Activated naive CD4-positive, alpha-beta T cell treated with anti-CD3 and anti-CD28 coated beads for 36 hours (primary cell): ENCODE measurements at regions not wholly inside any gene's neighbourhood (a gene's known extent, or its start where the extent isn't known, plus 50 kb on each side); places are given as distances from the start of the nearest gene placed in this dataset.

Source experiments
- CTCF ChIA-PET: fragments of 350-600 bp; sonication (Branson Sonifier 250); formaldehyde crosslinking; loops from one replicate; lab custom pipeline; 2021; ENCODE audit warnings: antibody characterized with exemption; lab: Charles Lee
- DNase-seq: peaks from one replicate; pipeline ENCODE4 v3.0.0-alpha.2; 2020
- H3K27ac Mint-ChIP-seq: one replicate; pipeline ENCODE4 v1.8.0; 2021; ENCODE audit warnings: mild to moderate bottlenecking, mixed read lengths
- H3K27me3 Mint-ChIP-seq: one replicate; pipeline ENCODE4 v1.8.0; 2021; ENCODE audit warnings: low read depth, mixed read lengths
- H3K36me3 Mint-ChIP-seq: one replicate; pipeline ENCODE4 v1.8.0; 2021; ENCODE audit warnings: low read depth, mixed read lengths
- H3K4me1 Mint-ChIP-seq: one replicate; pipeline ENCODE4 v1.8.0; 2021; ENCODE audit warnings: low read depth, mixed read lengths
- H3K4me3 Mint-ChIP-seq: one replicate; pipeline ENCODE4 v1.8.0; 2021; ENCODE audit warnings: mild to moderate bottlenecking, moderate library complexity, mixed read lengths
- H3K9me3 Mint-ChIP-seq: one replicate; pipeline ENCODE4 v1.8.0; 2021; ENCODE audit warnings: mixed read lengths
- intact Hi-C: fragments of 100-400 bp; cut with micrococcal nuclease; formaldehyde crosslinking; loops from one replicate; pipeline ENCODE4 v1.15.1; 2023

DNA sequence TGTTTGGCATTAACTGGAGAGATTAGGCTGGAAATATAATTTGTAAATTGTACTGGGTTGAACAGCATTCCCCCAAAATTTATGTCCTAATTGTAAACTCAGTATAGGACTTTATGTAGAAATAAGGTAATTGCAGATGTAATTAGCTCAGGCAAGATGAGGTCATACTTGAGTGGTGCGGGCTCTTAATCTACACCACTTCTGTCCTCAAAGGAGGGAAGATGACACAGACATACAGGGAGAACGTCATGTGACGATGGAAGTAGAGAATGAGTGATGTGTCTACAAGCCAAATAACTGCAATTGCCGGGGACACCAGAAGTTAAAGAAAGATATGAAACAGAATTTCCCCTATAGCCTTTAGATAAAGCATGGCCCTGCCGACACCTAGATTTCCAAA, 1501.1 kb upstream of the PIK3C3 start:
- intact Hi-C loops, result no loop called here
- no peaks in the 10 kb centered on the region for H3K36me3 Mint-ChIP-seq
- no peak overlapping the region for H3K27ac Mint-ChIP-seq
- DNase-seq, result no peak
- no peaks in the 10 kb centered on the region for H3K4me1 Mint-ChIP-seq
- peaks cover 8% of the 10 kb centered on the region for H3K9me3 Mint-ChIP-seq
- no peak overlapping the region for H3K4me3 Mint-ChIP-seq
- no peaks in the 10 kb centered on the region for H3K27me3 Mint-ChIP-seq
- CTCF ChIA-PET, result no interaction called here

DNA sequence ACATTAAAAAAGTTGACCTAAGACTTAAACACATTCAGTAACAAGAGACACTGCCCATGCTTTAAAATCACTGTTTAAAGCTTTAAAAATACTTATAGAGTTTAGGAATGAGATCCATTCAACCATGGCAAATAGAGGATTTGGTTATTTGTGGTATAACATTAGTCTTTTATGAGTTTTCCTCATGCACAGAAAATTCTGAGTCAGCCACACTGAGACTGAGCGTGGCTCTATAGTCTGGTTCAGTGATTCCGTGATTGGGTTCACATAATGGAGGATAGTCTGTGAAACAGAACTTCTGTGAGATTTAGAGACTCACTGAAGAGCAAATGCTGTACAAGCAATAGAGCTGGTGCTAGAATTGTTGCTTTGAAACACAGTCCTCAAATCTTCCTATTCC, 1502.4 kb upstream of the PIK3C3 start:
- no peak for DNase-seq
- CTCF ChIA-PET, result no interaction called here
- no peaks in the 10 kb centered on the region for H3K27me3 Mint-ChIP-seq

DNA sequence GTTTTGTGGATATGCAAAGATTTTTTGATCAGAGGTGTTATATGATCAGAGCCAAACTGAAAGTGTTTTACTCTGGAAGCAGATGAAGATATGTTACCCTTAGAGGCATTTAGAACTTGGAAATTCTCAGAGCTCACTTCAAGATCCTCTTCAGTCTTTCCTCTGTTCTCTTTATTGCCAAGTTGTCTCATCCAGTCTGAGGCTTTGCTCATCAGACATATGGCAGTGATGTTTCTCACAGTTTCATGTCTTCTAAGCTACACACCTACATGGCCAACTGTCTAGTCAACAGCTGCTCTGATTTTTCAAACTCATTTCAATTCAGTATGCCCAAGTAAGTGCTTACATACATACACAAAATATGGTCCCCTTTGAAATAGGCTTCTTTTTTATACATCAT, 1504.3 kb upstream of the PIK3C3 start:
- no peak overlapping the region for H3K27ac Mint-ChIP-seq
- CTCF ChIA-PET, result no interaction called here
- H3K4me3 Mint-ChIP-seq, result no peak overlapping the region
- no peaks in the 10 kb centered on the region for H3K36me3 Mint-ChIP-seq
- peaks cover 4% of the 10 kb centered on the region for H3K9me3 Mint-ChIP-seq
- H3K27me3 Mint-ChIP-seq, result no peaks in the 10 kb centered on the region
- intact Hi-C loops, result no loop called here
- H3K4me1 Mint-ChIP-seq, result no peaks in the 10 kb centered on the region
- no peak for DNase-seq

More for the DNA sequence above, 1502.4 kb upstream of the PIK3C3 start:
- no peaks in the 10 kb centered on the region for H3K4me1 Mint-ChIP-seq
- H3K27ac Mint-ChIP-seq, result no peak overlapping the region
- intact Hi-C loops, result no loop called here
- no peak overlapping the region for H3K4me3 Mint-ChIP-seq
- H3K9me3 Mint-ChIP-seq, result peaks cover 6% of the 10 kb centered on the region
- H3K36me3 Mint-ChIP-seq, result no peaks in the 10 kb centered on the region

DNA sequence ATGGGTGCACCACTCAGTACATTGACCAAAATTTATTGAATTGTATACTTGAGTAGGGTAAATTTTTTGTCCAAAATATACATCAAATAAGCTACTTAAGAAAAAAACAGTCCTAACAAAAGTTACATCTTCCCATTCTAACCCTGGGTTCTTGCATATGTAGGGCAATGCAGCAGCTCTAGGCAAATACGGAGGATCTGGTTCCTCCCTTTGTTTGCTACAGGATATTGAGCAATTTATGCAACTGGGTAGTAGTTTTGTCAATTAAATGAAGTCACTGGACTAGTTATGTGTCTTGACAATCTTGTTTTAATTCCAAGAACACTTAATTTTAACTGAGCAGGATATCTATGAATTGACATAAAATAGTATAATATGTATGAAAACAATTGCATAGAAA, 1507.2 kb upstream of the PIK3C3 start:
- no peaks in the 10 kb centered on the region for H3K27me3 Mint-ChIP-seq

DNA sequence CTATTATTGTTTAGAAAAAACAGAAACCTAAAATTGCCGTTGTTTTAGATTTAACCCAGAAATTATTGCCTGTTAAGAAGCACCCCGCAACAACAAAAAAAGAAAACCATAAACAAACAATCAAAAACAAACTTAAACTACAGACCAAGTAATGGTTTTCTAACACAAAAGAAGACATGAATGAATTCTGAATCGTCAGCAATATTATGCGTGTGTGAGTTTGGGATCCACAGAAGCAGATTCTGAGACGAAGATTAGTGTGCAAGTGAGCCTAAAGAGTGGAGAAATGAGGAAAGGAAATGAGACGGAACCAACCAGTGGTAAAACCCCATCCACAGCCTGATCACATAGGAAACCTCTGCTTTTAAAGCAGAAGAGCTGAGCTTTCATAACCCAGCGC, 1514.9 kb upstream of the PIK3C3 start:
- no peak overlapping the region for H3K27ac Mint-ChIP-seq
- intact Hi-C loops, result no loop called here
- CTCF ChIA-PET, result no interaction called here
- H3K4me3 Mint-ChIP-seq, result no peak overlapping the region
- DNase-seq, result no peak
- H3K27me3 Mint-ChIP-seq, result no peaks in the 10 kb centered on the region
- H3K9me3 Mint-ChIP-seq, result peaks cover 2% of the 10 kb centered on the region
- no peaks in the 10 kb centered on the region for H3K36me3 Mint-ChIP-seq
- H3K4me1 Mint-ChIP-seq, result no peaks in the 10 kb centered on the region

More for the DNA sequence above, 1507.2 kb upstream of the PIK3C3 start:
- Mint-ChIP-seq H3K27ac (no peak overlapping the region), H3K4me3 (no peak overlapping the region), H3K9me3 (peaks cover under 1% of the 10 kb centered on the region), H3K36me3 (no peaks in the 10 kb centered on the region), H3K4me1 (no peaks in the 10 kb centered on the region)
- intact Hi-C loops, result no loop called here
- no peak for DNase-seq
- CTCF ChIA-PET, result no interaction called here

DNA sequence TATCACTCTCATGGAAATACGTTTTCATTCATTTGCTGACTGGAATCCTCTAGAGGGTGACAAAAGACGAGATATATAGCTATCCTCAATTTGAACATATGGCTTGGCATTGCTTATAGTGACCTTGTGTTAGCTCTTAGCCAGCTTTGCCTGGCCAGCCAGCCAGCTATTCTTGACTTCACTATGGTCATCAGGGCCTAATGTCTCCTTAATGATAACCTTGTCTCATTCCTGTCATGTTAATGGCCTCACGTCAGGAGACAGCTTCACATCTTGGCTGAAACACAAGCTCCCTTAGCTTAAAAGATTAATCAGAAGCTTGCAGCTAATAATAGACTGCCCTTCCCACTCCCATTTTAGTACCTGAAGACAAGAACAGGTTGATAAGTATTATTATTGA, 1517.5 kb upstream of the PIK3C3 start:
- no peaks in the 10 kb centered on the region for H3K27me3 Mint-ChIP-seq
- no peaks in the 10 kb centered on the region for H3K4me1 Mint-ChIP-seq
- H3K4me3 Mint-ChIP-seq, result no peak overlapping the region
- CTCF ChIA-PET, result no interaction called here
- peaks cover 3% of the 10 kb centered on the region for H3K9me3 Mint-ChIP-seq
- no peak for DNase-seq
- H3K27ac Mint-ChIP-seq, result no peak overlapping the region
- no peaks in the 10 kb centered on the region for H3K36me3 Mint-ChIP-seq
- intact Hi-C loops, result no loop called here

DNA sequence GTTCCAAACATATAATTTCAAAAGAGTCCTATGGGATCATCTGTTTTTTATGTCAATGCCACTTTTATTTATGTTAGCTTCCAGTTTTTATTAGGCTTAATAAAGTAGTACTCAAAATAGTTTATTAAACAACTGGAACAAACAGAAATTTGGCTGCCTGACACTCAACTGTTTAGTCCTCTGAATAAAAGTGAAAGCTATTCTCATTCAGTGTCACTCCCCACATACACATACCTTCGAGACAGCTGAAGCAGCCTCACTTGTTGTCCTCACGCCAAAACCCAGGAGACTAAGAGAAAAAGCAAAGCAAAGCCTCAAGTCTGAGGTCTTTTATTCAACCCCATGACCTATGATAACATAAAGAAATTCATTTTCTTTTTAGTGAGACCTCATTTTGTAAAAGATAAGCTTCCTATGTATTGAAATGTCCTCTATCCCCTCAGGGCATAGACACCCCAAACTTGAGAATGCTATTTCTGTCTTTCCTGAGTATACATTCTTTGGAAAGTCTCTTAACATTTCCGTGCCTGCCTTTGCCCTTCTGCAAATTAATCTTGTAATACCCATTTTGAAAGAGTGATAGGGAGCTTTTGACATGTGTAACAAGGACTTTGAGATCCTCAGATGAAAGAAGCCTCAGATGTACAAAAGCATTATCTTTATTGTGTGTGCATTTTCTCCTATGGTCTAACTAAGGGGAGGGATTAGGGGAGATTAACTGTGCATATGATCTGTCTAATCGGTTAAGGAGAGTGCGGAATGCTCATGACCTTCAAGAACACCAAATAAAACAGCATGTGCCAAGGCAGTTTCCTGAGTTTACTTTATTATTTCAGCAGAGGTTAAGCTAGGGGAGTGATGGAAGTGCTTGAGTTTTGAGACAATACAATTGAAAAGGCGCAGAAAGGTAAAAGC, 1523.7 kb upstream of the PIK3C3 start:
- H3K4me3 Mint-ChIP-seq, result no peak overlapping the region
- peaks cover 11% of the 10 kb centered on the region for H3K9me3 Mint-ChIP-seq
- no peaks in the 10 kb centered on the region for H3K4me1 Mint-ChIP-seq
- CTCF ChIA-PET, result no interaction called here
- no peaks in the 10 kb centered on the region for H3K36me3 Mint-ChIP-seq
- no peak for DNase-seq
- no peak overlapping the region for H3K27ac Mint-ChIP-seq
- H3K27me3 Mint-ChIP-seq, result no peaks in the 10 kb centered on the region
- intact Hi-C loops, result no loop called here

DNA sequence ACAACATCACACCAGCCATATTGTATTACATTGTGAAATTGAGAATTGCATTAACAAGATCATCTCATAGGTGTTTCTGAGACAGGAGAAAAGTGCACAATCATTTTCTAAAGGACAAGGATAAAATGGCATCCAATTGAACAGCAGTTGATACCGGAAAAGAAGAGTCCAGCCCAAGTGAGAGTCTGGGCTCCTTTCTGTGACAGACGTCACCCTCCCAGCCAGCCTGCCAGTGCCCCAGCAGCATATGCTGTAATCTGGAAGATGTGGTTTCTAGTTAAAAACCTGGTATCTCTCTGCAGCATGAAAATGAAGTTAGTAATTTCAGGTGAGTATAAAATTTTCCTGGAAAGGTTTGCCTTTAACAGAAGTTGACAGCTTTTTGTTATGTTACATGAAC, 1531.7 kb upstream of the PIK3C3 start:
- Mint-ChIP-seq H3K4me1 (no peaks in the 10 kb centered on the region), H3K27me3 (no peaks in the 10 kb centered on the region), H3K4me3 (no peak overlapping the region), H3K36me3 (no peaks in the 10 kb centered on the region), H3K9me3 (peaks cover 4% of the 10 kb centered on the region), H3K27ac (no peak overlapping the region)
- CTCF ChIA-PET, result no interaction called here
- intact Hi-C loops, result no loop called here
- no peak for DNase-seq

DNA sequence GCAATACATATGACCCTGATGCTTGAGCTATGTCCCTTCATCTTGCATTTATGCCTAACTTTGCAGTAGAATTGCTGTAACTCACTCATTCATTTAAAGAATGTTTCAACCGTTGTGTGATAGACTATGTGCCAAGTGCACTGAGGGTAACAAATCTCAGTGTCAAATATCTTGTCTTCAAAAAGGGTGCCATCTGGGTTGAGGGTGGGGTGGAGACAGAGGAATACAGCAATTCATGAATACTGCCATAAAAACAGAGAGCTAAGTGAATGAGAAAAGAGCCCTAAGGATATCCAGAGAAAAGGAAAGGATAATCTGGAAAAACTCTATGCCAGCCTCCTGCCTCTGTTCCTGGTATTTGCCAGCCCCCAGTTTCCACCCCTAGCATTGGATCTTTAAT, 1534.4 kb upstream of the PIK3C3 start:
- intact Hi-C loops, result no loop called here
- Mint-ChIP-seq H3K4me3 (no peak overlapping the region), H3K4me1 (no peaks in the 10 kb centered on the region), H3K36me3 (no peaks in the 10 kb centered on the region), H3K27me3 (no peaks in the 10 kb centered on the region), H3K9me3 (peaks cover 9% of the 10 kb centered on the region), H3K27ac (no peak overlapping the region)
- no peak for DNase-seq
- CTCF ChIA-PET, result no interaction called here

DNA sequence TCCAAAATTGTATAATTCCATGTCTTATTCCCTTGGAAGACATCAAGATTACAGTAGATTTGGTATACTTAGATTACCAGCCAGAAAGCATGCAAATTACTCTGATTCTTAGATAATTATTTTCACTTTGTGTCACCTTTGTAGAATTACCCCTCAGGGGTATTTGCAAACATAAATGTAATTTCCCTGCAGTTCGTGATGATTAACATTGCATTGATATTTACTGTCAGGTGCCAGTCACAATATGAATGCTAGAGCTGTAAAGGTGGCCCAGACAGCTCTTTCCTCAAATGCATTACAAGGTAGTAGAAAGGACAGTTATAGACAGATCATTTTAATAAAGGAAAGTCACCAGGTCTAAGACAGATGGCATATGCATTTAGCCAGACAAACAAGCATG, 1537.5 kb upstream of the PIK3C3 start:
- no peak overlapping the region for H3K4me3 Mint-ChIP-seq
- H3K27me3 Mint-ChIP-seq, result no peaks in the 10 kb centered on the region
- intact Hi-C loops, result no loop called here
- CTCF ChIA-PET, result no interaction called here
- no peaks in the 10 kb centered on the region for H3K4me1 Mint-ChIP-seq
- peaks cover 8% of the 10 kb centered on the region for H3K9me3 Mint-ChIP-seq
- H3K27ac Mint-ChIP-seq, result no peak overlapping the region
- no peaks in the 10 kb centered on the region for H3K36me3 Mint-ChIP-seq
- DNase-seq, result no peak

DNA sequence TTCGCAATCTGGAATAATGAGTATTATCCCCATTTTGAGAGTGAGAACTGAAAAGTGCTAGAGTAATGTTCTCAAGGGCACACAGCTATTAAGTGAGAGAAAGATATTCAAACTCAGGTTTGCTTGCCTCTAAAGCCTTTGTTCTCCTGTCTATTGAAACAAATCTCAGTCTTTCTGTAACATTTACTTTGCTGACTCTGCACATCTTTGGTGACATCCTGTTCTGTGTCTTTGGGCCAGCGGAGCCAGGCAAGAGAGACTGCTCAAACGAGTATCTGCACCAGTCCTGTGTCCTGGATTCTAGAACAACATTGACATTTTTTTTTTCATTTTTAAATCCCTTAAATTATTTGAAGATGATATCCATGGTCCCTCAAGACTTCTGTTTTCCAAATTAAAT, 1539.2 kb upstream of the PIK3C3 start:
- Mint-ChIP-seq H3K4me1 (no peaks in the 10 kb centered on the region), H3K36me3 (no peaks in the 10 kb centered on the region), H3K27me3 (no peaks in the 10 kb centered on the region), H3K4me3 (no peak overlapping the region), H3K27ac (no peak overlapping the region), H3K9me3 (peaks cover 7% of the 10 kb centered on the region)
- DNase-seq, result no peak
- CTCF ChIA-PET, result no interaction called here
- intact Hi-C loops, result no loop called here

DNA sequence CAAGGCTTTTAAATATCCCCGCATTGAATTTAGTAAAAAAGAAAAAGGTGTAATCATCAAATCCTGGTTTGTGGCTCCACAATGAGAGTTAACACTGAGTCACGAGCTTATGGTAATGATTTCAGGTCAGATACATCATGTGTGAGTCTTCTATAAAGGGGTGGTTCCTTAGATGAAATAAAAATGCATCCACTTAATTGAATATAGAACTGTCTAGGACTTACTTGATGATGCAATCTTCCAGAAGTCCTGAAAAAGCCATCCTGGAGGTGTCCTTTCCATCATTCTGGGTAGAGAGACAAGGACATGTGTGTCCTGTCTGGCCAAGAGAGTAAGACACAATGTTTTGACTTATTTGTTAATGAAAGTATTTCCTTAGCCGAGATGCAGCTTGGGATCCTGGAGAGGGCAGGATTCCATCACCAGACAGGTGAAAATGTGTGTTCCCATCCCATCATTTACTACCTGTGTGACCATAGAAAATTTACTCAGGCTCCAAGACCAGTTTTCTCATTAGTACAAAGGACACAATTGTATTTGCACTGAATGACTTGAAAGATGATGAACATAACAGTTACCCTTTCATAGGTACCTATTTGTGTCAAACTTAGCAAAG, 1539.8 kb upstream of the PIK3C3 start:
- H3K4me1 Mint-ChIP-seq, result no peaks in the 10 kb centered on the region
- intact Hi-C loops, result no loop called here
- no peaks in the 10 kb centered on the region for H3K36me3 Mint-ChIP-seq
- CTCF ChIA-PET, result interaction anchor here (0.6 kb wide), 1 partner anchor 1311 kb away, joined by 5 read pairs; no protein-coding TSS in a partner anchor
- no peak for DNase-seq
- H3K4me3 Mint-ChIP-seq, result no peak overlapping the region
- no peaks in the 10 kb centered on the region for H3K27me3 Mint-ChIP-seq
- H3K9me3 Mint-ChIP-seq, result peaks cover 12% of the 10 kb centered on the region
- H3K27ac Mint-ChIP-seq, result no peak overlapping the region

DNA sequence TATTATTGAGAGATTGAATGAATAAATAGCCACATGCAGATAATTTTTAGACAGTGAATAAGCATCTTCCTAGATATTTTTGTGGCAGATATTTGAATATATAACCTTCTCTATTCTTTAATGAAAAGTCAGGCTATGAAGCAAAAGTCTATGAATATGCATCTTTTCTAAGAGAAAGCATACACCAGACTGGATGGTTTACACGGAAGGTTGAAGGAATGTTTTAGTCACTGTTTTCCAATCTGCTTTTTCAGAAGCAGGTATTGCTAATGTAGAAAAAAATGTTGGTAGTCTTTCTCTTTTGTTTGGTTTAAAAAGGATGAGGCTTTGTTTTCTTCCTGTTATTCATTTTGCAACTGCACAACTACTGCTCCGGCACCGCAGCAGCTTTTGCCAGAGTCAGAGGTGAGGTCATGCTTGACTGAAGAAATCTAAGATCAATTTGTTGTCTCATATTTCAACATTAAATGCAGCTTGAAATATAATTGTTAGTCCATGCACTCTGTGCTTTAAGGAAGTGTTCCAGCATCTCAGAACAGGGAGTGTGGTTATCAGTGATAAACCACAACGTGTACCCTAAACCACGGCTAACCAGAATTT, 1540.8 kb upstream of the PIK3C3 start:
- intact Hi-C loops, result no loop called here
- CTCF ChIA-PET, result no interaction called here
- H3K4me3 Mint-ChIP-seq, result no peak overlapping the region
- peaks cover 17% of the 10 kb centered on the region for H3K9me3 Mint-ChIP-seq
- no peaks in the 10 kb centered on the region for H3K4me1 Mint-ChIP-seq
- H3K27me3 Mint-ChIP-seq, result no peaks in the 10 kb centered on the region
- no peaks in the 10 kb centered on the region for H3K36me3 Mint-ChIP-seq
- H3K27ac Mint-ChIP-seq, result no peak overlapping the region
- no peak for DNase-seq
